ENCODE measurements at regions not wholly inside any gene's neighbourhood (a gene's known extent, or its start where the extent isn't known, plus 50 kb on each side); places are given as distances from the start of the nearest gene placed in this dataset.

- TF ChIP-seq JUND (IDR thresholded peaks at IDR 0.05; ENCODE audit: low read depth) = no peak
- no peak for DNase-seq (ENCODE audit: low read depth in 1 of 2, low spot score in 1 of 2)
- in situ Hi-C loops (cut with HindIII; ENCODE audit: low pct_unique_long_range_greater_than_20kb, low sequenced_read_pairs) = no loop called here
These were observed 155.3 kb upstream of the NABP1 start for GRCh38 chr2:191522478-191523120.

DNA sequence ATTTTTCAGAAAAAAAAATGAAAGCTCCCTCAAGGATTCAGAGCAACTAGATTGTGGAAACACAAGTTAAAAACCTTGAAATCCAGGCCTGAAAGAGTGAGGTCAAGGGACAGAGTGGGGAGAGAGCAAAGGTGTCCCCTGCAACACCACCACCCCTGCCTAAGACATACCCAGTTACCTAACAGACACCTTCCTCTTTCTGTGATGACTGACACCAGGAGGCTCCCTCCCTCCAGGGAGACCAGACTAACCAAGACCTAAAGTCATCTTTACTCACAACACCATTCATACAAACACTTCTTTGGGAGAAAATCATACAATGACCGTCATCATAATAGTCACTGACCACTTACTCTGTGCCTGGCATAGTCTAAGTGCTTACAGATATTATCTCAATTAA, 151.8 kb upstream of the NABP1 start:
- no peak for DNase-seq (ENCODE audit: low read depth in 1 of 2, low spot score in 1 of 2)
- in situ Hi-C loops (cut with HindIII; ENCODE audit: low pct_unique_long_range_greater_than_20kb, low sequenced_read_pairs) = no loop called here
- no peak for TF ChIP-seq JUND (IDR thresholded peaks at IDR 0.05; ENCODE audit: low read depth)

GRCh38 chr2:191526536-191526935, 151.4 kb upstream of the NABP1 start:
- no peak for TF ChIP-seq JUND (IDR thresholded peaks at IDR 0.05; ENCODE audit: low read depth)
- in situ Hi-C loops (cut with HindIII; ENCODE audit: low pct_unique_long_range_greater_than_20kb, low sequenced_read_pairs) = no loop called here

GRCh38 chr2:191526953-191527556, 150.9 kb upstream of the NABP1 start:
- no peak for DNase-seq (ENCODE audit: low read depth in 1 of 2, low spot score in 1 of 2)
- TF ChIP-seq JUND (IDR thresholded peaks at IDR 0.05; ENCODE audit: low read depth) = no peak
- in situ Hi-C loops (cut with HindIII; ENCODE audit: low pct_unique_long_range_greater_than_20kb, low sequenced_read_pairs) = no loop called here

More at GRCh38 chr2:191526536-191526935, 151.4 kb upstream of the NABP1 start:
- no peak for DNase-seq (ENCODE audit: low read depth in 1 of 2, low spot score in 1 of 2)

DNA sequence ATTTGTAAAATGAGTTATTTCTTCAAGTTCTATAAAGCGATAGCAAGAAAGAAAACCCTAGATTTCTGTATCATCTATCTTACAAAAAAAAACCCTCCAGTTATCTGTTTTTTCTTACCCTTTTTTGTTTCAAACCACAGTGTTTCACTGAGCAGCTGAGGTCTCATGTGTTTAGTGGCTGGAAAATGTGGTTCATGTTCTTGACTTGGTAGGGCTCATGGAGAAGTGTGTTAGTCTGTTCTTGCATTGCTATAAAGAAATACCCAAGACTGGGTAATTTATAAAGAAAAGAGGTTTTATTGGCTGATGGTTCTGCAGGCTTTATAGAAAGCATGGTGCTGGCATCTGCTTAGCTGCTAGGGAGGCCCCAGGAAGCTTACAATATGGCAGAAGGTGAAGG, 147.3 kb upstream of the NABP1 start:
- in situ Hi-C loops (cut with HindIII; ENCODE audit: low pct_unique_long_range_greater_than_20kb, low sequenced_read_pairs) = no loop called here
- no peak for DNase-seq (ENCODE audit: low read depth in 1 of 2, low spot score in 1 of 2)
- no peak for TF ChIP-seq JUND (IDR thresholded peaks at IDR 0.05; ENCODE audit: low read depth)

DNA sequence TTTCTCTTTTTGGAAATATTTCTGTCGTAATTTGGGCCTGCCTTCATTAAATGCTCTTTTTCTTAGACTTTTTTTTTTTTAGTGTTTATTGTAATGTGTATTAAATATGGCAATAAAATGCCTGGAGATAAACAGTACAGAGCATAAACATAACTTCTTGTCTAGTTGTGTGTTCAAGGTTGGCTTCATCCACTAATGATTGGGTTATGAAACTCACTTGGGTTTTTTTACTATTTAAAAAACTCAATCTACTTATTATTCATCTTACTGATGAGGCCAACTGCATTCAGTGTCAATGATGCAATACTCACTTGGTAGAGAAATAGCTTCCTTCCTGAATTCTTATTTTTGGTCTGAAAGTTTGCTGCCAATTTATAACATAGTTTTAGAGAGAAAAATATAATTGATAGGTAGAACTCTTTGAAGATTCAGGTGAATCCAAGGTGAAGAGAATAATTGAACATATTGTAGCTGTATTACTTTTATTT, 144.2 kb upstream of the NABP1 start:
- in situ Hi-C loops (cut with HindIII; ENCODE audit: low pct_unique_long_range_greater_than_20kb, low sequenced_read_pairs) = no loop called here
- TF ChIP-seq JUND (IDR thresholded peaks at IDR 0.05; ENCODE audit: low read depth) = no peak
- DNase-seq (ENCODE audit: low read depth in 1 of 2, low spot score in 1 of 2) = no peak

- TF ChIP-seq JUND (IDR thresholded peaks at IDR 0.05; ENCODE audit: low read depth) = no peak
- DNase-seq (ENCODE audit: low read depth in 1 of 2, low spot score in 1 of 2) = no peak
- in situ Hi-C loops (cut with HindIII; ENCODE audit: low pct_unique_long_range_greater_than_20kb, low sequenced_read_pairs) = no loop called here
These were observed 140.0 kb upstream of the NABP1 start for GRCh38 chr2:191537921-191538320.

DNA sequence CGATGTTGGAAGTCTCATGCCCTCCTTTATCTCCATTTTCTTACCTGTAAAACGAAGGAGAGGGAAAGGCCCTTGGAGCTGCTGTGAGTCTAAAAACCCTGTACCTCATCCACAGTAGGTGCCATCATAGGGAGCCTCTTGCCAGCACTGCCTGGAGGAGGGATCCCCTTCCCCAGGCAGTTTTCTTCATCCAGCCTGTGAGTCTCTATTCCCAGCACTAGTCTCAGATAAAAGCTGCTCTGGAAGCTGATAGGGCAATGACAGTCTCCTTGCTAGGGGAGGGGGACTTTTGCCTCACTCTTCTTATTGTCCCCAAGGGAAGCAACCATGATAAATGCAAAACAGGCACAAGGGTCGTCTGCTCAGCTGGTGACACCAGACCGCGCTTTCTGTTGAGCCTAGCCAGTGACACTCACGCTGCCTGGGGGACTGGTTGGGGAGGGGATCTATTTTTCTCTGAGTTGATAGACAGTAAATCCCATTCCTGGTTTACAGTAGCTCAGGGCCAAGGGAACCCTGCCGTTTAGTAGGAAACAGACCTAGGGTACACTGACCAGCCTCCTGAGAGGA, 139.5 kb upstream of the NABP1 start:
- no peak for DNase-seq (ENCODE audit: low read depth in 1 of 2, low spot score in 1 of 2)
- in situ Hi-C loops (cut with HindIII; ENCODE audit: low pct_unique_long_range_greater_than_20kb, low sequenced_read_pairs) = no loop called here
- TF ChIP-seq JUND (IDR thresholded peaks at IDR 0.05; ENCODE audit: low read depth) = no peak

DNA sequence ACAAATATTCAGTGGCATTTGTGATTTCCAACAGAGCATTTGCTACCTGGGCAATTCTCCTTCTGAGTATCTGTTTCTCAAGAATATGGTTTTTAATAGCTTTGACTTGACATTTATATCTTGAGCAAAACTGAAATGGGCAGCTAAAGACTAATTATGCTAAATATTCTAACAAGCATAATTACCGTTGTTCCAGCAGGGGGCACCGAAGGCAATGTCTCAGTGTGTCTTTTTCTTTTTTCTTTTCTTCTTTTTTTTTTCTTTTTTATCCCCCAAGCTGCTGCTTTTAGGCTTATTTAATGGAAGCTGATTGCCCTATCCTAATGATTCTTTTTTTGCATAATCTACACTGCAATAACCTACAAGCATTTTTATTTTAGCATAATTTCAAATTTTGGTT, 138.9 kb upstream of the NABP1 start:
- TF ChIP-seq JUND (IDR thresholded peaks at IDR 0.05; ENCODE audit: low read depth) = no peak
- in situ Hi-C loops (cut with HindIII; ENCODE audit: low pct_unique_long_range_greater_than_20kb, low sequenced_read_pairs) = no loop called here
- peak in 1 of 2 experiments; percentile 12 for DNase-seq (ENCODE audit: low read depth in 1 of 2, low spot score in 1 of 2)

GRCh38 chr2:191540681-191541080, 137.3 kb upstream of the NABP1 start:
- in situ Hi-C loops (cut with HindIII; ENCODE audit: low pct_unique_long_range_greater_than_20kb, low sequenced_read_pairs) = no loop called here
- no peak for TF ChIP-seq JUND (IDR thresholded peaks at IDR 0.05; ENCODE audit: low read depth)
- DNase-seq (ENCODE audit: low read depth in 1 of 2, low spot score in 1 of 2) = no peak

DNA sequence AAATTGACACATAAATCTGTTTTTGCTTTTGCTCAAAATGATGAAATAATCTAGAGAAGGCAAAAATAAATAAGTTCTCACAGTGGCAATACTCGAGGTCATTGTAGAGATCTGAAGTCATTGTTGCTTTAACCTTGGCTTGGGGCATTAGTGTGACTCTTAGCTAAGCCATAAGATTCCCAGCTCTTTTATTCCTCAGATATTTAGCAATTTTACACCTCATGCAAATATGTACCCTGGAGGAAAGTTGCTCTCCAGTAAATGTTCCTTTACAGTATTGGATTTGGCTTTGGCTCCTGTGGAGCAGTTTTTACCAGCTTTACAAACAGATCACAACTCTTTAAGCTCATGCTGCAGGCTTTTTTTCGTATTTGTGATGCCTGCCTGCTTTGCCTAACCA, 134.2 kb upstream of the NABP1 start:
- no peak for TF ChIP-seq JUND (IDR thresholded peaks at IDR 0.05; ENCODE audit: low read depth)
- in situ Hi-C loops (cut with HindIII; ENCODE audit: low pct_unique_long_range_greater_than_20kb, low sequenced_read_pairs) = no loop called here

DNA sequence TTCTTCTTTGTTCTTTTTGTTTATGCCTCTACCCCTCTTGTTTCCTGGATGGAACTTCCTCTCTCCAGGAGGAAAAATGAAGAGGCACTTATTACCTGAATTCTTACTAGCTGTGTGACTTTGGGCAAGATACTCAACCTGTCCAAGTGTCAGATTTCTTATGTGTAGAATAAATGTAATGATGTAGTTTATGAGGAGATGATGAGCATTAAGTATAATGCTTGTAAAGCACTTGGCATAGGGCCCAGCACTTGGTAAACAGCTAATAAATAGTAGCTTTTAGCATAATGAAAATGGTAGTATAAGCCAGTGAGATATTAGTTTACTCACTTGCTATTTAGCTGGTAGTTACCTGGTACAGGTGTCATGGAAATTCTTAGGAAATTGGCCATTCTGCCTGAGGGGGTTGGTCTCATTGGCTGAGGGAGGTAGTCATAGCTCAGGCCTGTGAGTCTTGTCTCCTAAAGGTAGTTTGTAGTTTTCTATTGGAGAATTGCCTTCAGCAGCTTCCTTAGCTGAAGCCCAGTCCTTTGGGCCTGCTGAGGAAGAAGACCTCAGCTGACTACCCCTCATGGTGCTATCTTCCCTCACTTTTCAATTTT, 133.4 kb upstream of the NABP1 start:
- in situ Hi-C loops (cut with HindIII; ENCODE audit: low pct_unique_long_range_greater_than_20kb, low sequenced_read_pairs) = no loop called here
- no peak for TF ChIP-seq JUND (IDR thresholded peaks at IDR 0.05; ENCODE audit: low read depth)
- no peak for DNase-seq (ENCODE audit: low read depth in 1 of 2, low spot score in 1 of 2)

More for the DNA sequence above, 134.2 kb upstream of the NABP1 start:
- no peak for DNase-seq (ENCODE audit: low read depth in 1 of 2, low spot score in 1 of 2)

- in situ Hi-C loops (cut with HindIII; ENCODE audit: low pct_unique_long_range_greater_than_20kb, low sequenced_read_pairs) = no loop called here
- DNase-seq (ENCODE audit: low read depth in 1 of 2, low spot score in 1 of 2) = no peak
- TF ChIP-seq JUND (IDR thresholded peaks at IDR 0.05; ENCODE audit: low read depth) = no peak
These were observed 132.6 kb upstream of the NABP1 start for GRCh38 chr2:191545361-191545760.
